ENCODE measurements at regions not wholly inside any gene's neighbourhood (a gene's known extent, or its start where the extent isn't known, plus 50 kb on each side); places are given as distances from the start of the nearest gene placed in this dataset.
"Not testable (repeated sequence)": the region's sequence is repeated elsewhere in the genome, so short reads cannot be mapped to it uniquely, and the experiment has no call there.

DNA sequence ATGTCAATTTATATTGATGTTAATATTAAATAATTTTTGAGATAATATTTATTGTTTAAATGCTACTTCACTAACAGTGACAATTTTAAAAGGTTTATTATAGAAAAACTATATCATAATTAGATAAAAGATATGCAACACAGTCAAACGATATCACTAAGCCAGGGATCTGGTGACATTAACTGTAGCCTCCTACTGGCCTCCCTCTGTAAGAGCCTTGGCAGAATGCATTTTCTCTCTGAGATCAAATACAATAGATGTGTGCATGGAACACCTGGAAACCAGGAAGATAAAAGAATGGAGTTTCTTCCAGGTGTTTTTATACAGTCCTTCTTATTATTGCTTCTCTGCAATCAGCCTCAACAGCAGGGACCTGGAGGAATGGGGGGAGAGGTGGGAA lies 1762.1 kb downstream of the BRINP3 start:
- Histone ChIP-seq H2AK5ac (ENCODE audit: low read length) (no peak overlapping the region), H3K18ac (ENCODE audit: low read length) (no peak overlapping the region), H2BK5ac (ENCODE audit: low read length) (no peak overlapping the region), H3K79me2 (ENCODE audit: control insufficient read depth, insufficient read depth, low read length) (no peaks in the 10 kb centered on the region), H3K4me1 (ENCODE audit: control insufficient read depth, low read depth, low read length) (no peaks in the 10 kb centered on the region), H2BK120ac (ENCODE audit: low read depth, low read length) (no peak overlapping the region), H3K56ac (ENCODE audit: low read length) (no peak overlapping the region), H3K79me1 (ENCODE audit: low read length) (no peaks in the 10 kb centered on the region), H3K4me3 (ENCODE audit: low read length) (no peak overlapping the region), H2BK15ac (replicated peaks; ENCODE audit: low read depth) (no peak overlapping the region), H4K5ac (ENCODE audit: low read length) (no peak overlapping the region), H3K4ac (ENCODE audit: low read depth, low read length) (no peak overlapping the region), H3K27ac (ENCODE audit: low read depth, low read length) (no peak overlapping the region), H3K9ac (ENCODE audit: low read length) (no peak overlapping the region), H3K36me3 (ENCODE audit: control insufficient read depth, insufficient read depth, low read length) (no peaks in the 10 kb centered on the region), H3K27me3 (ENCODE audit: insufficient read depth, low read length, poor library complexity) (no peaks in the 10 kb centered on the region), H3K4me2 (ENCODE audit: low read length) (no peak overlapping the region), H4K8ac (ENCODE audit: low read depth, low read length) (no peak overlapping the region), H3K23ac (ENCODE audit: low read length) (no peak overlapping the region)
- DNase-seq, result peak; percentile 29
- no CpG with 5 or more reads among the region's 1 CpG for WGBS (ENCODE audit: extremely low coverage, insufficient coverage, low lambda C conversion rate)

DNA sequence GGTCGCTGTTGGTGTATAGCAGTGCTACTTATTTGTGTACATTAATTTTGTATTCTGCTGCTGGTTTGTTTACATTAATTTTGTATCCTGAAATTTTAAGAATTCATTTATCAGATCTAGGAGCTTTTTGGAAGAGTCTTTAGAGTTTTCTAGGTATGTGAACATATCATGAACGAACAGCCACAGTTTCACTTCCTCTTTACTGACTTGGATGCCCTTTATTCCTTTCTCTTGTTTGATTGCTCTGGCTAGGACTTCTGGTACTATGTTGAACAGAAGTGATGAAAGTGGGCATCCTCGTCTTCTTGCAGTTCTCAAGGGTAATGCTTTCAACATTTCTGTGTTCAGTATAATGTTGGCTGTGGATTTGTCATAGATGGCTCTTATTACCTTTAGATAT lies 1757.9 kb downstream of the BRINP3 start:
- Histone ChIP-seq H4K5ac (ENCODE audit: low read length) (no peak overlapping the region), H3K79me2 (ENCODE audit: control insufficient read depth, insufficient read depth, low read length) (no peaks in the 10 kb centered on the region), H2AK5ac (ENCODE audit: low read length) (no peak overlapping the region), H3K79me1 (ENCODE audit: low read length) (no peaks in the 10 kb centered on the region), H3K56ac (ENCODE audit: low read length) (no peak overlapping the region), H3K4me3 (ENCODE audit: low read length) (no peak overlapping the region), H2BK5ac (ENCODE audit: low read length) (no peak overlapping the region), H3K27ac (ENCODE audit: low read depth, low read length) (no peak overlapping the region), H3K4me1 (ENCODE audit: control insufficient read depth, low read depth, low read length) (no peaks in the 10 kb centered on the region), H2BK120ac (ENCODE audit: low read depth, low read length) (no peak overlapping the region), H3K18ac (ENCODE audit: low read length) (no peak overlapping the region), H4K8ac (ENCODE audit: low read depth, low read length) (no peak overlapping the region), H3K27me3 (ENCODE audit: insufficient read depth, low read length, poor library complexity) (no peaks in the 10 kb centered on the region), H3K4me2 (ENCODE audit: low read length) (no peak overlapping the region), H3K36me3 (ENCODE audit: control insufficient read depth, insufficient read depth, low read length) (no peaks in the 10 kb centered on the region), H3K9ac (ENCODE audit: low read length) (no peak overlapping the region), H2BK15ac (replicated peaks; ENCODE audit: low read depth) (no peak overlapping the region), H3K4ac (ENCODE audit: low read depth, low read length) (no peak overlapping the region), H3K23ac (ENCODE audit: low read length) (no peak overlapping the region)
- WGBS (ENCODE audit: extremely low coverage, insufficient coverage, low lambda C conversion rate), result 100% methylated on average over 1 of the region's 3 CpGs
- DNase-seq, result no peak

DNA sequence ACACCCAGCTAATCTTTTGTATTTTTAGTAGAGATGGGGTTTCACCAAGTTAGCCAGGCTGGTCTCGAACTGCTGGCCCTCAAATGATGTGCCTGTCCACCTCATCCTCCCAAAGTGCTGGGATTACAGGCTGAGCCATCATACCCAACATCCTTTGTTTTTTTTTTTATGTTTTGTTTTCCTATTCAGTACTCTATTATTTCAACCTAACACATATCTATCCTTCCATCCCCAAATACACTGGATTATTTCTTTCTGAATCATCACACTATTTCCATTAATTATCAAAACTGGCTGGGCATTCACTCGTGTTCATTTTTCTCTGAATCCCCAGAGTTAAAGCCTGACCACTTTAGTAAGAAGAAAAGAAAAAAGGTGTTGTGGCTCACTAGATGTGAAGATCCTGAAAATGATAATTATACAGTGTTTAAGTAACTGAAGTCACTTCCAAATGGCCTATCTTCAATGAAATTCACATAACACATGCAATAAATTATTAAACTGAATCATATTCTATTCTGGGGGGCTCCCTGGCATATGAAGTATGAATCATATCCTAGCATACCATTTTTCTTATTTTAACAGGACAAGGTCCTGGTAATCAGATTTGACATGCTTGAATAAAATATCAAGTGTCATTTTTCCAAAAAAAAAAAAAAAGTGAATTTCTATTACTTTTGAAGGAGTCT lies 1754.2 kb downstream of the BRINP3 start:
- H3K27ac ChIP-seq (ENCODE audit: low read depth, low read length), result no peak overlapping the region
- H3K4me1 ChIP-seq (ENCODE audit: control insufficient read depth, low read depth, low read length), result no peaks in the 10 kb centered on the region
- H2AK5ac ChIP-seq (ENCODE audit: low read length), result no peak overlapping the region
- H3K18ac ChIP-seq (ENCODE audit: low read length), result no peak overlapping the region
- no peak overlapping the region for H2BK120ac ChIP-seq (ENCODE audit: low read depth, low read length)
- no peak overlapping the region for H4K5ac ChIP-seq (ENCODE audit: low read length)
- no peak overlapping the region for H2BK15ac ChIP-seq (replicated peaks; ENCODE audit: low read depth)
- H4K8ac ChIP-seq (ENCODE audit: low read depth, low read length), result no peak overlapping the region
- H3K56ac ChIP-seq (ENCODE audit: low read length), result no peak overlapping the region
- H3K4me2 ChIP-seq (ENCODE audit: low read length), result no peak overlapping the region
- no peak overlapping the region for H3K4me3 ChIP-seq (ENCODE audit: low read length)
- no peak for DNase-seq
- no CpG with 5 or more reads among the region's 2 CpGs for WGBS (ENCODE audit: extremely low coverage, insufficient coverage, low lambda C conversion rate)
- H3K79me2 ChIP-seq (ENCODE audit: control insufficient read depth, insufficient read depth, low read length), result no peaks in the 10 kb centered on the region
- no peaks in the 10 kb centered on the region for H3K36me3 ChIP-seq (ENCODE audit: control insufficient read depth, insufficient read depth, low read length)
- H3K23ac ChIP-seq (ENCODE audit: low read length), result no peak overlapping the region
- H3K9ac ChIP-seq (ENCODE audit: low read length), result no peak overlapping the region
- H3K4ac ChIP-seq (ENCODE audit: low read depth, low read length), result no peak overlapping the region
- H3K79me1 ChIP-seq (ENCODE audit: low read length), result no peaks in the 10 kb centered on the region
- H3K27me3 ChIP-seq (ENCODE audit: insufficient read depth, low read length, poor library complexity), result no peaks in the 10 kb centered on the region
- H2BK5ac ChIP-seq (ENCODE audit: low read length), result no peak overlapping the region

DNA sequence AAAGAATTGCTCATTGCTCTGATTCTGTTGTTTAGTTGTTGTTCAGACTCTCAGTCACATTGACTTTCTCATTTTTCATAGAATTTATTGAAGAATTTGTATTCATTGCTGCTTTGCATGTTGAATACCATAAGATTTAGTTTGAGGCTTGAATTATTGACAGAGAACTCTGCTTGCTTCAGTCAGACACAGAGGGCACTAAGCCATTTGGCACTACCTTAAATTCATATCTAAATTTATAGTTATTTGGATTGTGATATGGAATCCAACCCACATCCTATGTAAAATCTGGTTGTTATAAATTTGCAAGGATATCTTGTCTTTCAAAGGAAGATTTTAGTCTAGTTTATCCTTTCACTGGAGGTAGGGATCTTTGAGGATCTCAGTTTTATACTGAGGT lies 1748.6 kb downstream of the BRINP3 start:
- Histone ChIP-seq H3K4me1 (ENCODE audit: control insufficient read depth, low read depth, low read length) (no peaks in the 10 kb centered on the region), H2BK5ac (ENCODE audit: low read length) (no peak overlapping the region), H4K5ac (ENCODE audit: low read length) (no peak overlapping the region), H3K56ac (ENCODE audit: low read length) (no peak overlapping the region), H3K4me3 (ENCODE audit: low read length) (no peak overlapping the region), H3K27ac (ENCODE audit: low read depth, low read length) (no peak overlapping the region), H3K4me2 (ENCODE audit: low read length) (no peak overlapping the region), H2BK120ac (ENCODE audit: low read depth, low read length) (no peak overlapping the region), H2AK5ac (ENCODE audit: low read length) (no peak overlapping the region), H4K8ac (ENCODE audit: low read depth, low read length) (no peak overlapping the region), H3K79me2 (ENCODE audit: control insufficient read depth, insufficient read depth, low read length) (no peaks in the 10 kb centered on the region), H3K4ac (ENCODE audit: low read depth, low read length) (no peak overlapping the region), H2BK15ac (replicated peaks; ENCODE audit: low read depth) (no peak overlapping the region), H3K9ac (ENCODE audit: low read length) (no peak overlapping the region), H3K36me3 (ENCODE audit: control insufficient read depth, insufficient read depth, low read length) (no peaks in the 10 kb centered on the region), H3K23ac (ENCODE audit: low read length) (no peak overlapping the region), H3K79me1 (ENCODE audit: low read length) (no peaks in the 10 kb centered on the region), H3K18ac (ENCODE audit: low read length) (no peak overlapping the region), H3K27me3 (ENCODE audit: insufficient read depth, low read length, poor library complexity) (no peaks in the 10 kb centered on the region)
- DNase-seq, result no peak

DNA sequence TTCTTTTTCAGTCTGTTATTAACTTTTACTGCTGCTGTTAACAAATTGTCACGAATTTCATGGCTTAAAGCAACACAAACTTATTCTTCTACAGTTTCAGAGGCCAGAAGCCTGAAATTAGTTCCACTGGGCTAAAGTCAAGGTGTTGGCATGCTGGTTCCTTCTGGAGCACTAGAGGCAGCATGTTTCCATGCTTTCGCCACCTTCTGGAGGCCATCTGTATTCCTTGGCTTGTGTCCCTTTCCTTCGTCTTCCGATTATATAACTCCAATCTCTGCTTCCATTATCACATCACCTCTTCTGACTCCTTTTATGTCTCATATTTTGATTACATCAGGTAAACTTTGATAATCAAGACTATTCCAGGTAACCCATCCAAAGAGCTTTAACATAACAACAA lies 1742.1 kb downstream of the BRINP3 start:
- no peaks in the 10 kb centered on the region for H3K36me3 ChIP-seq (ENCODE audit: control insufficient read depth, insufficient read depth, low read length)
- H3K9ac ChIP-seq (ENCODE audit: low read length), result no peak overlapping the region
- no peak overlapping the region for H3K56ac ChIP-seq (ENCODE audit: low read length)
- H3K4me2 ChIP-seq (ENCODE audit: low read length), result no peak overlapping the region
- H3K79me2 ChIP-seq (ENCODE audit: control insufficient read depth, insufficient read depth, low read length), result no peaks in the 10 kb centered on the region
- DNase-seq, result peak; percentile 56
- H2AK5ac ChIP-seq (ENCODE audit: low read length), result no peak overlapping the region
- no peak overlapping the region for H3K27ac ChIP-seq (ENCODE audit: low read depth, low read length)
- no peak overlapping the region for H3K23ac ChIP-seq (ENCODE audit: low read length)
- H4K5ac ChIP-seq (ENCODE audit: low read length), result no peak overlapping the region
- H3K4me1 ChIP-seq (ENCODE audit: control insufficient read depth, low read depth, low read length), result no peaks in the 10 kb centered on the region
- no peaks in the 10 kb centered on the region for H3K27me3 ChIP-seq (ENCODE audit: insufficient read depth, low read length, poor library complexity)
- no peak overlapping the region for H3K4ac ChIP-seq (ENCODE audit: low read depth, low read length)
- WGBS (ENCODE audit: extremely low coverage, insufficient coverage, low lambda C conversion rate), result no CpG with 5 or more reads among the region's 4 CpGs
- H2BK5ac ChIP-seq (ENCODE audit: low read length), result no peak overlapping the region
- H3K18ac ChIP-seq (ENCODE audit: low read length), result no peak overlapping the region
- no peak overlapping the region for H4K8ac ChIP-seq (ENCODE audit: low read depth, low read length)
- no peak overlapping the region for H3K4me3 ChIP-seq (ENCODE audit: low read length)
- H2BK120ac ChIP-seq (ENCODE audit: low read depth, low read length), result no peak overlapping the region
- no peaks in the 10 kb centered on the region for H3K79me1 ChIP-seq (ENCODE audit: low read length)
- H2BK15ac ChIP-seq (replicated peaks; ENCODE audit: low read depth), result no peak overlapping the region

DNA sequence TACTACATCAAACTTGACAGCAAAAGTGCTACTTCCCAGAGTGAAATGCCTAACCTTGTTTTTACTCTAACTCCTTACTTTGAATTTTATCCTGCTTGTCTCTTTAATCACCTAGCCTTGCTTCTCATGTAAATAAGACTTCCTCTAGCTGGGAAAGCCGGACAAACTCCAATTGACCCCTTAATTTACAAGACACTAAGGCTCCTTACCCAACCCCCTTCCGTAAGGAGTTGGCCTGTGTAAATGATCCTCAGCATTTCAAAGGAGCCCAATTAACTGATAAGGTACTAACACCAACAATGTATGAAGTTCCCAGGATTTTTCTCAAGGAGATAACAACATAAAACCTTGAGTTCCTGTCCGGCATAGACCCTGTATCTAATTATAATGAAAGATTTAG lies 1728.4 kb downstream of the BRINP3 start:
- H2BK15ac ChIP-seq (replicated peaks; ENCODE audit: low read depth); H3K23ac ChIP-seq (ENCODE audit: low read length); H3K27ac ChIP-seq (ENCODE audit: low read depth, low read length); H3K18ac ChIP-seq (ENCODE audit: low read length); H3K27me3 ChIP-seq (ENCODE audit: insufficient read depth, low read length, poor library complexity); H3K4me3 ChIP-seq (ENCODE audit: low read length); H2BK120ac ChIP-seq (ENCODE audit: low read depth, low read length); H3K9ac ChIP-seq (ENCODE audit: low read length); H2AK5ac ChIP-seq (ENCODE audit: low read length); H3K36me3 ChIP-seq (ENCODE audit: control insufficient read depth, insufficient read depth, low read length); H3K79me2 ChIP-seq (ENCODE audit: control insufficient read depth, insufficient read depth, low read length); H3K56ac ChIP-seq (ENCODE audit: low read length); H3K79me1 ChIP-seq (ENCODE audit: low read length); H4K8ac ChIP-seq (ENCODE audit: low read depth, low read length); H3K4me2 ChIP-seq (ENCODE audit: low read length); H3K4ac ChIP-seq (ENCODE audit: low read depth, low read length); H2BK5ac ChIP-seq (ENCODE audit: low read length); H4K5ac ChIP-seq (ENCODE audit: low read length); H3K4me1 ChIP-seq (ENCODE audit: control insufficient read depth, low read depth, low read length): not testable (repeated sequence)
- WGBS (ENCODE audit: extremely low coverage, insufficient coverage, low lambda C conversion rate), result no CpG with 5 or more reads among the region's 3 CpGs
- peak; percentile 52 for DNase-seq
